Effector CD4-positive, alpha-beta T cell (primary cell): ENCODE measurements at regions not wholly inside any gene's neighbourhood (a gene's known extent, or its start where the extent isn't known, plus 50 kb on each side); places are given as distances from the start of the nearest gene placed in this dataset.
"Not testable (repeated sequence)": the region's sequence is repeated elsewhere in the genome, so short reads cannot be mapped to it uniquely, and the experiment has no call there.

ENCODE experiments used
- DNase-seq: peaks from one replicate; pipeline ENCODE4 v3.0.0-alpha.2; 2020

GRCh38 chr12:66733321-66733720 is 54.4 kb upstream of the GRIP1 start:
- no peak for DNase-seq

DNA sequence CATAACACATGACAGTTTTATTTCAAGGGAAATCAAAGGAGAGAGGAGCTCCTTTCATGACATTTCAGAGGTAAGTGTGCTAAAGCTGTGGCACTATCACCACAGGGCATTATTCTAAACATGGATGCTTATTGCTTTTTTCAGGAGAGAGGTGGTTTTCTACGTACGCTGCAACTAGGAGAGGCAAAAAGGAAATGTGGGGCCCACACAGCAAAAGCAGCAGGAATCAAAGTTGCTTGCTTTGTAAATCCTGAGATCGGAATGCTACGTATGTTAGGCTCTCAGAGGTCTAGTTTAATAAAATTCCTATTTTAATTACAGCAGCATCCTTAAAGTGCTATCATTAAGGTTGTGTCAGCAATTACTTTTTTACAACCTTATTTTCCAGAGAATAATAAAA is 55.0 kb upstream of the GRIP1 start:
- DNase-seq: no peak

GRCh38 chr12:66735275-66735674 is 56.4 kb upstream of the GRIP1 start:
- no peak for DNase-seq

- DNase-seq: no peak
These were observed 58.1 kb upstream of the GRIP1 start for GRCh38 chr12:66736931-66737330.

- DNase-seq: no peak
These were observed 60.4 kb upstream of the GRIP1 start for GRCh38 chr12:66739266-66739665.

DNA sequence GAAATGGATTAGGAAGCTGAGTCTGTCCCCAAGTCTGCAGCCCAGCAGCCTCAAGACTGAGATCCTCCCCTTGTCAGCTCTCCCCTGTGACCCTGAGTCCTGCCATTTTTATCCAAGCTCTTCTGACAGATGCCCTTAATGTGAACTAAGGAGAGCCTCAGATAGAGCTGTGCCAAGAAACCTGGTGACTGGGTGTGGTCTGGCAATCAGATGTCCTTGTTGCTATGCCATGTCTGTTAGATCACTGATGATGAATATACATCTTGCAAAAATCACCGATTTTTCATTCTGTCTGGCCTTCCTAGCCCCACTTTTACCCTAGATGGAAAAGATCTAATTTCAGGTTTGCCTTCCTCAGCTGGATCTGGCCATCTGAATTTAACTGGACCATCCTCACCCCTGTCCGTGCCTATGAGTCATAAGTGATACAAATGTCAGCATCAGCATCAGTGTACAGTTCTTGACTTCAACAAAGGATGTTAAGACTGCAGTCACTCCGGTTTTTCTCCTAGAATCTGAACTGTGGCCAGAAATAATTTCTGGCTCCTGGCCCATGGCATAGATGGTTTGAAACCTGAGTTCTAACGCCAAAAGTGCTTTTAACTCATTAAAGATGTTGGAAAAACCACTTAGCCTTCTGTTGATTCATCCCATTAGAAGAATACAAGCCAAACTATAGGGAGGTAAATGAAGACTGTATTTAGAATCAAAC is 61.2 kb upstream of the GRIP1 start:
- no peak for DNase-seq

DNA sequence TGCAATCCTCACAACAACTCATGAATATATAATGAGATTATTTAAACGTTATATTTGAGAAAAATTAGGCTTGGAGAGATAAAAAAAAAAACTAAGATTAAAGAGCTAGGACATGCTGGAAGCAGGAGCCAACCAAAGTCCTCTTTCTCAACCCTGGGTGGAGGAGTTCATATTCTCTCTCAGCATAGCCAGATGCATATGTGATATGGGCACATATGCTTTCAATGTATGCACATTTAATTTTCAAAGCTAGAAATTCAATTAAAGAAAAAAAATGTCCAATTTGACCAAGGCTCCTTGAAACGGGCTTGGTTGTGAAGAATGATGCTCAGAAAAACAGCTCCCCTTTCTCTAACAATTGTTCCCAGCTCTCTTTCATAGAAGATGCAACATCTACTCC is 61.9 kb upstream of the GRIP1 start:
- no peak for DNase-seq

DNA sequence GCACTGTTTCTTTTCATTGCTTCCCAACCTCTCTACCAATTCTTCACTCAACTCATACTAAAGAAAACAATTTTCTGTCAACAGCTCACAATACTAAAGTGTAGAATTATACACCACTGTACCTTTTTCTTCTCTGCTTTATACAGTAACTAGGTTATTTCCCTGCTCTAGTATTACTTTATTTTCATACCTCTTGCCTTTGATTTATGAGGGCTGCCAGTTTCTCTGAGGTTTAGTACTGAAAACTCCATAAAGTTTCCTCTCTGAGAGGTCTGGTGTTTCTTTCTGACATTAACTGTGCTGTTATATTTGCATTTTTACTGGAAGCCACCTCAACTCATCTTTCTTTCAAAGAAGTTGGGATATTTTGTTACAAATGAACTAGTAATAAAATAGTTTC is 63.0 kb upstream of the GRIP1 start:
- no peak for DNase-seq

DNA sequence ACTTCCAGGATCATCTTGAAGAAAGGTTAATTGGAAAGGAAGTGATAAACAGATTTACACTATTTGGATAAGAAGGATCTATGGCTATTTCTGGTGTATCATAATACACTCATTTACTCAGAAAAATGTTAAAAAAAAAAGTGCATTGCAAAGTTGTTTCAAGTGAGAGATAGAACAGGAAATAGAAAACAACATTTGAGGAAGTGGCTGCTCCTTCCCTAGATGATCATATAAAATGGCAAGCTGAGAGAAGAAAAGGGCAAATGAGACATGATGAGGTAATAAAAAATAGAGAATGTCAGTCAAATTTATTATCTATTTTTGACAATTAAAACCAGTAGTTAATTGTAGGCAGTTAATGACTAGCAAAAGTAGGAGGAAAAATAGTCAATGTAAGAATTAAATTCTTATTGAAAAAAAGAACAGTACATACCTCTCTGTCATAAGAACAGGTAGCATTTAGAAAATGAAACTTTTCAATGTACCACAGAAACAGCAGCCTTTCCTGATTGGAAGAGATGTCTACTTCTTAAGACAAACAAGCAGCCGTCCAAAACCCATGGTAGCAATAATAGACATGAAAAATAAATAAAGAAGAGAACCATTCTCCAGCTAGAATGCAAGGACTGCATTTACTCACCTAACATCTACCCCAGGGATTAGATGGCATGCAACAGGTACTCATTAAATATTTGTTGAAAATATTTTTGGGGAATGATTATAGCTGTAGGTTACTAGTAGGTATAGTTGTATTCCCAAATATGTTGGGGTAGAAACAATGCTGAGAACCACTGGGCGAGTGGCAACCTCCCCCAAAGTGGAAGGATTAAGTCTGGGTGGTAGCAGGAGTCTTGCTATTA is 63.9 kb upstream of the GRIP1 start:
- no peak for DNase-seq

DNA sequence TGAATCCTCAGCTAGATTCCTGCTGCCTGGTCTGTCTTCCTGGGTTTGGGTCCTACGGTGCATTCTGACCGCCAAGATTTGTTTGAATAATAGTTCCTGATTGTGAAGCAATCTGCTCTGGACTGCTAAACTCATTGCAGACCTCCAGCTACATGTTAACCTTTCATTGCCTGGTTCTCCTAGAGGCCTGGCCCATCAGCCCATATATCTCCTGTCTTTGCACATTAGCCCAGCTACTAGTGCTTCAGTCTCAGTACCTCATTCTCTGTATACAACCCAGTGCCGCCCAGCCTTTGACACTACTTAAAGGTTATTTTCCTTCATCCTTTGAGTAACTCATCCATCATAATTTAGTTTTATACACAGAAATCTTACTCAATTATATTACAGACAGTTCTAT is 65.6 kb upstream of the GRIP1 start:
- DNase-seq: no peak

DNA sequence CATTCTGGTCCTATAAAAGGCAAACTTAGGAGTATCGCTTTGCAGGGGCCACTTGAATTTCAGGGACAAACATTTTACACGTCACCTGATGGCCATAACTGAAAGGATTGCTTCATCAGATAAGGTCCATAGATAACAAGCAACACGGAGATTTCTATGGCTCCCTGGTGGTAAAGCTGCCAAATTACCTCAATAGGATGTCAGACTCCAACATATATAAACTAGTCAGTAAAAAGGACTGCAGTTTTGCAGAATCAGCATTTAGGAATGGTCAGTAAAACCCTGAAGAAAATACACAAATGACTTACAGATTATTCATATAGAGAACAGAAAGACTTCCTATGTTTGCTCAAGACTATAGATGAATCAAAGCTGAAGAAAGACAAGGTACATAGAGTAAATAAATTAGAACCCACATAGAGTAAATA is 66.1 kb upstream of the GRIP1 start:
- no peak for DNase-seq

DNA sequence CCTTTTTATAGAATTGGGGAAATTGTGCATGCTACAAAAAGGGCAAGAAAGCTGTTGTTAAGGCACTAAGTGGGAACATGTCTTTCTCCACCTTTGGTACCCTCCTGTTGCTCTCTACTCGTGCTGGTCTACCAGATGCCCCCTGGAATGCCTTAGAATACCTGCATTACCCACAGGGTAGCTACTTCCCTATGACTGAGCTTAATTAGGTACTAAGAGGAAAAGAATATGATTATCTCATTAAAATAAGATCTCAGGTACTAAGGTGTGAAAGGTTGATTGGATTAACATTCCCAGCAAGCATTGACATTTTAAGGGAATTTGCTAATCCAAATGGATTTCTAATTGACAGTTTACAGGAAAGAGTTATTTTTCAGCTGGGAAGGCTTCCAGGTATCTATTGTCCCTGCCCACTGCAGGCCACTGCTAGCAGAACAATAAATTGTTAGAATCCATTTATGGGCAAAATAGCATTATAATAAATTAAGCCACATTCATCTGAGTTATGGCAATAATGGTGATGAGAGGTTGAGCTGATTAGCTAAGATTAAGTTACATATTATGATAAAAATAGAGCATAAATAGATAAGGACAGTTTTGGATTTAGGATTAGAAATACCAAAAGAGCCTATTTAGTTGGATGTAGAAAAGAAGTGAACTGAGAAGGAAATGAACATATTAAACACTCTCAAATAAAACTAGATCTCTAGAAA is 67.8 kb upstream of the GRIP1 start:
- DNase-seq: no peak

DNA sequence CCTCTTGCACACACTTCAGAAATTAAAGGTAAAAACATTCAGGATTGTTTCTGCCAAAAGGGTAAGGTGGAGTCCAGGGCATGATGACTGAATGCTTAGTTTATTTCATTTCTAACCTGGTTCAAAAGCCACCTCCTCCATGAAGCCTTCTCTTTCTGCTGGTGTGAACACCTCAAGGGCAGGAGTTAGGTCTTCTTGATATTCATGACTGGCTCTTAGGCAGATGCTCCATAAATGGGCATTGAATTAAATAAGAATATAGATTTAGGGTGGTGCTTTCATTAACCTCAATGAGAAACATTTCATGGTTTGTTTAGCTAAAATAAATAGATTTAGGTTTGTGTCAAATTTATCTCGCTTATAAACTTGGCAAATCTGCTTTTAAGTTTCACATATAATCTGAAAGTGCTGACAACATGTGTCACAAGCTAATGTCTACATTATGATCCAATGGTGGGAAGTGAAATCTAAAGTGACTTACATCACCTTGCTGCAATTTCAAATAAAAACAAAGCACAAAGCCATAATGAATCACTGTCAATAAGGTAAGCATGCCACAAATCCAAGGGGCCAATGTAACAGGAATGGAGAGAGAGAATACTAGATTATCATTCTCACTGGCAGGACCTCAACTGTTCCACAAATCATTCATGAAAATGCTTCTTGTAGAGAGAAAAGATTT is 72.7 kb upstream of the GRIP1 start:
- no peak for DNase-seq

DNA sequence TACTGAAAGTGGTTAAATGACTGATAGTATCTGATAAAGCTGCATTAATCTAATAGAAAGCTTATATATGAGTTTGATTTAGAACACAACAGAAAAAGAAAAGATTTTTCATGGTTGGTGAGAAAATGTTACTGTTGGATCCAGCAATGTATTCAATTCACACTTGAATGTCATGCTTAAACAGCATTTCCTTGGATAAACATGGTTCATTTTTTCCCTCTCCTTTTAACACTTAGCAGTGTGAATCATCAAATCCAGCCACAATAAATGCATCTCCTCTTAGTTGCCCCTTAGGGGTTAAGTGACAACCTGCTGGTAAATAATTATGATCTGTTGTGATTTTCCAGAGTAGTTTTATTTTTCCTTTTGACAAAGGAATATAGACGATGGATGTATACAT is 74.9 kb upstream of the GRIP1 start:
- DNase-seq: no peak

DNA sequence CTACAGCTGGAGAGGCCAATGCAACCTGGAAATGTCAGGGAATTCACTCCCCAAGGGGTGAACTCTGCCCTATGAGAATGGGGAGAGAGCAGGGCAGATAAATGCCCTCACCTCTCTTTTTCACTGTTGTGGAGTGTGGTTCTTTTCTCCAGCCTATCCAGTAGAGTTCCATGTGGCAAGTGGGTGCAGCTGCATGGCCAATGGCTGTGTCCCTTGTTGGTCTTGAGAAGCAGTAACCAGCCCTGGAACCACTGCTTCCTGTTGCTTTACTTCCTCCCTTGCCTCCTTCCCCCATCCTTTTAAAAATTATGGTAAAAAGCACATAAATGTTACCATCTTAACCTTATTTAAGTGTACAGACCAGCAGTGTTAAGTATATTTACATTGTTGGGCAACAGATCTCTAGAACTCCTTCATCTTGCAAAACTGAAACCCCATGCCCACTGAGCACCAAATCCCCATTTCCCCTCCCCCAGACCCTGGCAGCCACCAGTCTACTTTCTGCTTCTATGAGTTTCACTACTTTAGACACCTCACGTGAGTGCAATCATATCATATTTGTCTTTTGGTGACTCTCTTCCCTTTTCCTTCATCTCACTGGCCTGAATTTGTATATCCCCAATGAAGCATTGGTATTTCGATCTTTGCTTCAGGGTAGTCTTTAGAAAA is 77.0 kb upstream of the GRIP1 start:
- DNase-seq: no peak

GRCh38 chr12:66756631-66757030 is 77.8 kb upstream of the GRIP1 start:
- DNase-seq: no peak

- DNase-seq: not testable (repeated sequence)
These were observed 81.2 kb upstream of the GRIP1 start for GRCh38 chr12:66760122-66760521.

DNA sequence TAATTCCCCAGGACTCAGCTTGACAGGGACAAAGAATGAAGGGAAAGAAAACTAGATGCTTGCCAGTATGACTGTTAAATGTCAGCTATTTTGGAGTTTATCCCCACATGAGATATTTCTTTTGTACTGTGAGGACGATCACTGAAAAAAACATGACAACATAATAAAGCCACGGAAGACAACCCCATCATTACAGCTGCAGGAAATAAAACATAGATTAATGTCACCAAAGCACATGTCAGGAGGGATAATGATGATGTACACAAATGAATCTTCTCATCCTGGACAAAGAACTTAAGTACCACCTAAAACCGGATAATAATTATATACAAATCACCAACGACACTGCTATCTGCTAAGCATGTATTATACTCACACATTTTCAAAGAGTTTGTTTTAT is 84.6 kb upstream of the GRIP1 start:
- DNase-seq: no peak

- DNase-seq: no peak
These were observed 86.3 kb upstream of the GRIP1 start for GRCh38 chr12:66765204-66765603.

DNA sequence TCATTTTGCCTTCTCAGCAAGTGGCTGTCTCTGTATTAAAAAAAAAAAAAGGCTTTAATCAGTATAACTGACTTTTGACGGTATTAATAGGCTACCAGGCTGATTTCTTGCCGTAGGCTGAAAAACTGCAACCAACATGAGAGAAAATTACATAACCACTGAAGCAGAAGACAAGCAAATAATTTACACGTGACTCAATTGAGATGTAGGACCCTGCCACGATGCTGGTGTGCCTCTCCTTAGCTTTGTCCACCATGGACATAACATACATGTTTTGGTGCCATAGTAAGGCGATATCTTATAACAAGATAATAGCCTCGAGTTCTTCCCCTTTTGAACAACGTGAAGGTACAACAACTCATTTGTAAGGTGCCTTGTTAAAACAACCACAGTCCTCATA is 88.7 kb upstream of the GRIP1 start:
- DNase-seq: no peak

GRCh38 chr12:66768293-66768692 is 89.4 kb upstream of the GRIP1 start:
- DNase-seq: no peak

DNA sequence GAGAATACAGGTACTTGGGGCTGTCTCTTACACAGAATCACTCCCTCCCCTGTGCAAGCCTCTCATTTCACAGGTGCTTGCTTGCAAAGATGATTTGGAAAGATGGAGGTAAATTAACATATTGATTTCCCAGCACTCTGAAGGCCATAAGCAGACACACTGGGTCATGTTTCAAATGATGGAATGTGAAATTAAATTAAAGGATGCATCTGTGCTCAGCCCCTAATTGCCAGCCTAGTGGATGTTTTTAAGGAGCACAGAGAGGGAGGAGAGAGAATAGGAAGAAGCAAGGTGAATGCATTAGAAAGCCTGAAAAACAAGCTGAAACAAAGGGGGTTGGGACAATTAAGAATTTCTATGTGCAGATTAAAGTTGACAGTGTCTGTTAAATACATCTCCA is 96.1 kb upstream of the GRIP1 start:
- DNase-seq: no peak

DNA sequence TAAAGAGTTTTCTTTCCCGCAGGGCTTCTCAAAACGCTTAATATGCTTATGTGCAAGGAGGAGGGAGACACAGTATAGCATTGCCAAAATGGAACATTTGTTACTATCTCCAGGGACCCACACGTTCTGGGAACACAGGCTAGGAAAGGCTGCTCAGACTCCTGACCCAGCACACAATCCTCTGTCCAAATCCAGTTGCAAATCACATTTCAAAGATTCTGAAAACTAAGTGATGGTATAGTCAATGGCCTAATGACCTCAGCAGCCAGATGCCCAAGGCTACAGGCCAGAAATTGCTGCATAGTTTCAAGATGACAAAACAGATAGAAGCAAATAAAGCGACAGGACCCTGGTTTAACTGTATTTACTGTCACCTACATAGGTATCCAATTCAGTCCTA is 97.0 kb upstream of the GRIP1 start:
- no peak for DNase-seq
